Fibroblast of skin of back (primary cell): ENCODE measurements at regions not wholly inside any gene's neighbourhood (a gene's known extent, or its start where the extent isn't known, plus 50 kb on each side); places are given as distances from the start of the nearest gene placed in this dataset.

ENCODE experiments used
- DNase-seq: peaks from one replicate; pipeline ENCODE4 v3.0.0-alpha.2; 2013

- no peak for DNase-seq
Observed at GRCh38 chr12:90199006-90199405, 490.4 kb upstream of the ATP2B1 start.

- DNase-seq: no peak
Observed at GRCh38 chr12:90193500-90193899, 484.9 kb upstream of the ATP2B1 start.

- no peak for DNase-seq
Observed at GRCh38 chr12:90188857-90189256, 480.2 kb upstream of the ATP2B1 start.

- DNase-seq: no peak
Observed at GRCh38 chr12:90183201-90183600, 474.6 kb upstream of the ATP2B1 start.

- no peak for DNase-seq
Observed at GRCh38 chr12:90181216-90181615, 472.6 kb upstream of the ATP2B1 start.

GRCh38 chr12:90174956-90175355 is 466.3 kb upstream of the ATP2B1 start:
- DNase-seq: no peak

GRCh38 chr12:90174198-90174510 is 465.5 kb upstream of the ATP2B1 start:
- no peak for DNase-seq

GRCh38 chr12:90173499-90174197 is 465.0 kb upstream of the ATP2B1 start:
- no peak for DNase-seq

- no peak for DNase-seq
Observed at GRCh38 chr12:90172524-90172923, 463.9 kb upstream of the ATP2B1 start.

- DNase-seq: no peak
Observed at GRCh38 chr12:90170740-90171139, 462.1 kb upstream of the ATP2B1 start.

- no peak for DNase-seq
Observed at GRCh38 chr12:90167518-90168208, 459.0 kb upstream of the ATP2B1 start.

- no peak for DNase-seq
Observed at GRCh38 chr12:90166671-90167070, 458.0 kb upstream of the ATP2B1 start.

GRCh38 chr12:90166012-90166411 is 457.4 kb upstream of the ATP2B1 start:
- no peak for DNase-seq

- DNase-seq: no peak
Observed at GRCh38 chr12:90163975-90164374, 455.3 kb upstream of the ATP2B1 start.

- no peak for DNase-seq
Observed at GRCh38 chr12:90153827-90154226, 445.2 kb upstream of the ATP2B1 start.

GRCh38 chr12:90152897-90153624 is 444.4 kb upstream of the ATP2B1 start:
- peak; percentile 50 for DNase-seq

- no peak for DNase-seq
Observed at GRCh38 chr12:90151491-90152015, 442.9 kb upstream of the ATP2B1 start.

GRCh38 chr12:90149453-90149852 is 440.8 kb upstream of the ATP2B1 start:
- DNase-seq: no peak

- no peak for DNase-seq
Observed at GRCh38 chr12:90129366-90130030, 420.9 kb upstream of the ATP2B1 start.

GRCh38 chr12:90128526-90128925 is 419.9 kb upstream of the ATP2B1 start:
- DNase-seq: no peak

GRCh38 chr12:90126125-90126524 is 417.5 kb upstream of the ATP2B1 start:
- DNase-seq: no peak

GRCh38 chr12:90124914-90125313 is 416.3 kb upstream of the ATP2B1 start:
- no peak for DNase-seq

GRCh38 chr12:90124289-90124688 is 415.7 kb upstream of the ATP2B1 start:
- peak; percentile 40 for DNase-seq
